Ramos (cell line): ENCODE measurements at regions not wholly inside any gene's neighbourhood (a gene's known extent, or its start where the extent isn't known, plus 50 kb on each side); places are given as distances from the start of the nearest gene placed in this dataset.
"Not testable (repeated sequence)": the region's sequence is repeated elsewhere in the genome, so short reads cannot be mapped to it uniquely, and the experiment has no call there.

ENCODE experiments used
- in situ Hi-C: fragments of 300-500 bp; cut with MboI; formaldehyde crosslinking; loops from one replicate; pipeline ENCODE4 v1.14.3; 2022; ENCODE audit warnings: low sequenced_read_pairs; ENCODE audit not compliant: unreplicated experiment

- in situ Hi-C loops, result no loop called here
Observed at GRCh38 chr22:23467721-23468294, 112.3 kb downstream of the IGLL1 start.

GRCh38 chr22:23466351-23466750, 113.7 kb downstream of the IGLL1 start:
- in situ Hi-C loops, result no loop called here

DNA sequence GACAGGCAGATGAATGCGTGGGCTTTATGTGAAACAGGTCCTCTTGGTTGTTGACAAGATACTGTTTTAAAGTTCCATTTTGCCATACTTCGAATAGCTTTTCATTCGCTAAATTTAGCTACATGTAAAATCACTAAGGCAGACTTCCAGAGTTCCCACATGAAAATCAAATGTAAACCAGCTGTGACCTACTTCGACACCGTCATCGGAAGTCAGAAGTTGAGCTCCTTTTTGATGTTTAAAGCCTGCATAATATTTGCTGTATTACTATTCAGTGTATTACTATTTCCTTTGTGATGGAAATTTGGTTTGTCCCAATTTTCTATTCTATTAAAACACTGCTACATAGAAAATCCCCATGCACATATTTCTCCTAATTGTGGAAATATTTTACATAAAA, 115.3 kb downstream of the IGLL1 start:
- in situ Hi-C loops, result not testable (repeated sequence)

DNA sequence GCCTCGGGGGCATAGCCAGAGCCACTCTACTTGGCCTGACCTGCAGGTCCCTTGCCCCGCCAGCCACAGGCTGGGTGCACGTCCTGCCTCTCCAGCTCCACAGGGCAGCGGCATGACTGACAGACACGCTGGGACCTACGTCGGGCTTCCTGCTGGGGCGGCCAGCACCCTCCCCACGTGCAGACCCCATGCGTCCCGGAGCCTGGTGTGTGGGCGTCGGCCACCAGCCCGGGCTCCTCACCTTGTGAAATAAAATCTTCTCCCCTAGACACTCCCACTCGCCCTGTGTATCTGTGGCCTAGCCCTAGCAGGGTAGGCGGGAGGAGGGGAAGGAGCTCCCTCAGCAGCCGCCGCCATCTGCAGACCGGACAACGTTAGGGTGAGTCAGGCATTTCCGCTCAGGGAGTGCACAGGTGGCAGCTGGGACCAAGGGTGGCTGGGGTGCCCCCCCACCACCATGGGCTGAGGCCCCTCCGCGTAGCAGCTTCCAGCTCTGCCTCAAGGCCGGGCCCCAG, 119.5 kb downstream of the IGLL1 start:
- in situ Hi-C loops, result not testable (repeated sequence)

GRCh38 chr22:23459645-23460516, 120.2 kb downstream of the IGLL1 start:
- in situ Hi-C loops, result not testable (repeated sequence)

DNA sequence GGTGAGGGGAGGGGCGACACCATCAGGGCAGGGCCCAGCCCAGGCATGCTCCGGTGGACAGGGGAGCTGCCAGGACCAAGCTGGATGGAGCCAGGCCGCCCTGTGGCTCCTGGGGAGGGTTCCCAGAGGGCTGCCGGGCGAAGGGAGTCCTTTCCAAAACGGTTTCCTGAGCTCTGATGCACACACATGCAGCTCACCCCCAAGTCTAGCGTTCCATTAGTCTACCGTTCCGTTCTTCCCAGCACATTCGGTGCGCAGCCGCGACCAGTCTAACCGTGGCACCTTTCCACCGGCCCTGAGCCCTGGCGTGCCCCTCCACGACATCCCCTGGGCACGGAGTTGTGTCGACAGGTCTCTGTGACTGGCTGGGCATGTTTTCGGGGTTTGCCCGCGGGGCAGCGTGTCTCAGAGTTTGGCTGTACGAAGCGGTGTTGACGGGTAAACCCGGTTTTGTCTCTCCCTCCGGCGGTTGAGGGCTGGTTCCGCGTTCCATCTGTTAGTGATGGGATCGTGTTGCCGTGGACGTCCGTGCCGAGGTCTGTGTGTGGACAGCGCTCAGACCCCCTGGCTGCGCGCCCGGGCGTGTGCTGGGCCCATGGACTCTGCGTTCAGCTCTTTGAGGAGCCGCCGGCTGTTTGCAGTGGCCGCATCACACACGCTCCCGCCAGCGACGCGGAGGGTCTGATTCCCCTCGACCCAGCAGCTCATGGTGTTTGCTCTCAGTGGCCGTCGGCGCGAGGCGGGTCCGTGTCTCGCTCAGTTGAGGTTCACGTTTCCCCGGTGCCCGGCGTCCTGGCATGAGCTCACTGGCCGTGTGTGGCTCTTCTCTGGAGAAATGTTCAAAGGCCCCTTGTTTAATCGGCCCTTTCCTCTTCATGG, 121.2 kb downstream of the IGLL1 start:
- in situ Hi-C loops, result no loop called here

DNA sequence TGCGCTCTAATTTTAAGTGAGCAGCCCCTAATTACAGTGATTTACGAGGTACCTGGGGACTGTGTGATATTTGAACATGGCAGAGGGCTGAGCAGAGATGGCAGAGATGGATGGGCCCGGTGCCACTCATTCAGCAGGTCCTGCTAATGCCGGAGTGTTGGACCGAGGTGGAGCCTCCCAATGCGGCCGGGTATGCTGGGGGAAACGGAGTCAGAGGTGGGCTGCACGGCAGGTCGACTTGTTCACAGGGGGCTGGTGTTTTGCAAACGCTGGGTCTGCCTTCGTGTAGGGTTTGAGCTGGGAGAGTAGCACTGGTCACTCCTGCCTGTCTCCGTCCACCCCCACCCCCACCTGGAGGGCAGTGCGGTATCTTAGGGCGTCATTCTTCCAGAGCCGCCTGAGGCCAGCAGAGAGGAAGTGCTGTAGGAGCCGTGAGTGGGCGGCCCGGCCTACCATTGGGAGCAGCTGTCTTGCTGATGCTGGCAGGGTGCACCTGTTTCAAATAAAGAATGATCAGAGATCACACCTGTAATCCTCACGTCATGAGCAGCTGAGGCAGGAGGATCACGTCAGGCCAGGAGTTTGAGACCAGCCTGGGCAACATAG, 122.6 kb downstream of the IGLL1 start:
- in situ Hi-C loops, result no loop called here

- in situ Hi-C loops, result not testable (repeated sequence)
Observed at GRCh38 chr22:23456666-23457379, 123.3 kb downstream of the IGLL1 start.

GRCh38 chr22:23454345-23454744, 125.7 kb downstream of the IGLL1 start:
- in situ Hi-C loops, result not testable (repeated sequence)

- in situ Hi-C loops, result no loop called here
Observed at GRCh38 chr22:23453277-23453676, 126.8 kb downstream of the IGLL1 start.

DNA sequence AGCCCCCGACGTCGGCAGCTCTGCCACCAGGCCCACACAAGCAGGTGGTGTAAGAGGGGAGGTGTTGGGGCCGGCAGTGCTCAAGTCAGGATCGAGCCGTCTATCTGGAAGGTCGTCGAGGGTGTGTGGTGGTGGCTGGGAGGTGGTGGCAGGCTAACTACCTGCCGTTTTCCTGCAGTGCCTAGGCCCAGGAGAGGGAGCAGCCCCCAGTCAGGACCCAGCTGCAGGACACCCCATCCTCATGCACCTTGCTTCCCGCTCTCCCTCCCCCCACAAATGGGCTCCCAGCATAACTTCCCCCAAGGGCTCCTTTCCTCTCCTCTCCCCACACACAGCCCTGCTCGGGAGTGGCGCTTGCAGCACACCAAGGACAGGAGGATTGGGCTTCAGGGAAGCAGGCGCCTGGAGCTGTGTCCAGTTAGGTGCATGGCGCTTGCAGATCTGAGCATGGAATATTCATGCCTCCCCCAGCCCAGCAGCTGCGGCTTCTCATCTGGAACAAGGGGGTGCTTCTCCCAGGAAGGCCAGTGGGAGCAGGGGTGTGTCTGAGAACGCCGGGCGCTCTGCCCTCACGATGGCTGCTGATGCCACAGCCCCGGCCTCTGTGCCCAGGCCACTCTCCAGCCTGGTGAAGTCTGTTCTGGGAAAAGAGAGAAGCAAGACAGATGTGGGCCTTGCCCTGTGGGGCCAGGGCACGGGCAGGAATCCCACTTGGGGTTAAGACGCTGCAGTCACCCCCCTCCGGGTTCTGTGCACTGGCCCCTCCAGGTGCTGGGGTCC, 127.7 kb downstream of the IGLL1 start:
- in situ Hi-C loops, result no loop called here

GRCh38 chr22:23451452-23452230, 128.4 kb downstream of the IGLL1 start:
- in situ Hi-C loops, result not testable (repeated sequence)

DNA sequence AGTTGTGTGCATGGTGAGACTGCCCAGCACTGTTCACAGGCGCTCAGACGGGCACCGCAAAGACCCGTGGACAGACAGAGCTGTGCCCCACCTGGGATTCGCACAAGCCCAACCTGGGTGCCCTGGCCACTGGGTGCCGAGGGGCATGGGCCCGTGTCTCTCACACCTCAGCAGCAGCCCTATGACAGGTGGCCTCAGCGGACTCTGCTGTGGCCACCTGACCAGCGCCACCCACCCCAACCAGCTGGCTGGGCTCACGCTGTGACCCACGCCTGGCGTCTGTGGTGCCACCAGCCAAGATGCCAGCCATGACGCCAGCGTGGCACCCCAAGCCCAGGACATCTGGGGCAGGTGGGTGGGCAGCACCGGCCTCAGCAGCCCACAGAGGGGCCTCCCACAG, 129.3 kb downstream of the IGLL1 start:
- in situ Hi-C loops, result not testable (repeated sequence)

DNA sequence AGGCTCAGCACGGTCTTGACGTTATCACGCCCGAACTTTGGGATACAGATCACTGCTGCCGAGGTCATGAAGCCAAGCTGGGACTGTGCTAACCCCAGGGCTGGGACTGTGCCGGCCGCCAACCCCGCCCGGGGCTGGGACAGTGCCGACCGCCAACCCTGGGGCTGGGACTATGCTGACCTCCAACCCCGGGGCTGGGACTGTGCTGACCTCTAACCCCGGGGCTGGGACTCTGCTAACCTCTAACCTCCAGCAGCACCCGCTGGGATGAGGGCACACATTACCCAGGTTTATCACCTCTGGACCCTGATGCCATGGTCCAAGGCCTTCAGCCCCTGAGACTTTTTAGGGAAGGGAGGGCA, 129.7 kb downstream of the IGLL1 start:
- in situ Hi-C loops, result no loop called here

GRCh38 chr22:23449748-23450433, 130.2 kb downstream of the IGLL1 start:
- in situ Hi-C loops, result not testable (repeated sequence)

DNA sequence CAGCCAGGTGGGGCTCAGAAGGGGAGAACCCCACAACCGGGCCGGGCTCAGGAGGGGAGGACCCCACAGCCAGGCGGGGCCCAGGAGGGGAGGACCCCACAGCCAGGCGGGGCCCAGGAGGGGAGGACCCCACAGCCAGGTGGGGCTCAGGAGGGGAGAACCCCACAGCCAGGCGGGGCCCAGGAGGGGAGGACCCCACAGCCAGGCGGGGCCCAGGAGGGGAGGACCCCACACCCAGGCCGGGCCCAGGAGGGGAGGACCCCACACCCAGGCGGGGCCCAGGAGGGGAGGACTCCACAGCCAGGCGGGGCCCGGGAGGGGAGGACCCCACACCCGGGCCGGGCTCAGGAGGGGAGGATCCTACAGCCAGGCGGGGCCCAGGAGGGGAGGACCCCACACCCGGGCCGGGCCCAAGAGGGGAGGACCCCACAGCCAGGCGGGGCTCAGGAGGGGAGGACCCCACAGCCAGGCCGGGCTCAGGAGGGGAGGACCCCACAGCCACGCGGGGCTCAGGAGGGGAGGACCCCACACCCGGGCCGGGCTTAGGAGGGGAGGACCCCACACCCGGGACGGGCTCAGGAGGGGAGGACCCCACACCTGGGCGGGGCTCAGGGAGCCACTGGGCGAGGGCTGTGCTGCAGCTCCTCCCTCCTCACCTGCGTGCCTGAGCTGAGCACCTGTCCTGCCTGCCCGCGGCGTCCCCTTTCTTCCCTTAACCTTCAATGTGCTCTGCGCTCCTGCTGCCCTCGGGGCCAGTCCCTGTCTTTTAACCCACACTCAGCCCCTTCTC, 131.4 kb downstream of the IGLL1 start:
- in situ Hi-C loops, result not testable (repeated sequence)

DNA sequence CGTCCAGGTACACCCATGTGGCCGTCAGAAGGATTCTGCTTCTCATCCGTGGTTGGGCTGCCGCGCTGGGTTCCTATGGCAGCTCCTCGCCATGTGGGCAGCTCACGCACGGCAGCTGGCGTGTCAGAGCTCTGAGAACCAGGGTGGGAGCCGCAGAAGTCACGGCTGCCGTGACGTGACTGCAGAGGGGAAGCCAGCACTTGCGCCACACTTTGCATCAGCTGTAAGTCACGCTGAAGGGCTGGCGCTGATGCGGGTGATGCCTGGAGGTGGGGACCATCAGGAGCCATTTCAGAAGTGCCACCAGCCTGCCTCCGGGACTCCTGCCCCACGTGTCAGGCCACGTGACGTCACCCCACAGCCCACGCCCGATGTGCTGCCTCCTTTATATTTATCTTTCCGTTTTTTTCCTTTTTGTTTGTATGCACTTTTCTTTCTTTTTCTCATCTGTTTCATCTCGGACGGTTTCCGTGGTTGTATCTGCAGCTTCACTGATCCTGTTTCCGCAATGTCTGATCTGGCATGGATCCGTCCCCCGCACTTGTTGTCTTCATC, 133.2 kb downstream of the IGLL1 start:
- in situ Hi-C loops, result no loop called here
